DMS 273 treated with DMSO at 0.1 percent for 48 hours (cell line): ENCODE measurements at regions not wholly inside any gene's neighbourhood (a gene's known extent, or its start where the extent isn't known, plus 50 kb on each side); places are given as distances from the start of the nearest gene placed in this dataset.

ENCODE experiments used
- DNase-seq: peaks from one replicate; lab custom pipeline; 2025; lab: John Stamatoyannopoulos, UW

DNA sequence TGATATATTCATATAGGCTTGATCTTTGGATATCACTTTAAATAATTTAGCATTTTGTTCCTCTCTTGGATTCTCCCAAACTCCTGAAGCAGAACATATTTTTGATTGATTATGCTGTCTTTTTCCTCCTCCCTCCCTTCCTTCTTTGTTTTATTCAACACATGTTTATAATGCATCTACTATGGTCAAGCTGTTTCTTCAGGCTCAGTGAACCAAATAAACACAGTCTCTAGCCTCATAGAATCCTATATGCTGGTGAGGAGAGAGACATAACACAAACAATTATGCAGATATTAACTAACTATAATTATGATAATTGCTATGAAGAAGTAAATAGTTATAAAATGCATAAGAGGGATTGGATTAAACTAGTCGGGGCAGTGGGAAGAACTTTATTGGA lies 1023.6 kb upstream of the RAG2 start:
- DNase-seq: no peak

DNA sequence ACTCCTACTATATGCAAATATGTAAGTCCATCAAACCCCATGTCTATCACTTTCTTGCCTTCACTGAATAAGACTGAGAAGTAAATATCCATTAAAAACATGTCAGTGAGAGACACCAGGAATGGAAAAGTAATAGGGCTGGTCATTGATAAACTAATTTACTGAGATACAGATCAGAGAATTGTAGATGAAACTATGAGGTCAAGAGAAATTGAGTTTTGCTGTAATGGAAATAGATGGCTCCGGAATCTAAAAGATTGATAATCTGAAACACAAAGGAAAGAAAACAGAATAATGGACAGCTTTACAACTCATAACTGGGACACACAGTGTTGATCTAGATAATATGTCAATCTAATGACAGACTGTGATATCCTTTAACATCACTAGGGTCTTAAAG lies 1018.3 kb upstream of the RAG2 start:
- DNase-seq: no peak

DNA sequence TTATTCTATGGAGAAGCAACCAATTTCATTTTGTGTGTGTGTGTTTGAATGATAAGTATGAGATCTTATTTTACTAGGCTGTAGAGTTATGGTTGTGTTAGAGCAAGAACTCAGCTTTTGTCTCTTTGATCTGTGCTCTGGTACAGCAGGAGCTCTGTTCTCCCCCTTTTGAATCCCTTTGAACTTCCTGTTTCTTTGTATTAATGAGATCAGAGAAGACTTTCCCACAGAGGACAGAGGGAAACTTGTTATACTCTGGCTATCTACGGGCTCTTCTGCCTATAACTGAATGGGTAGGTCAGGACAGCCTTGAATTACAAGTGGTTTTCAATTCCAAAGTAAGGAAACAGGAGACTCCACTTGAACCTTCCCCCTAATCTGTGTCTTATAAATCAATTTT lies 1015.0 kb upstream of the RAG2 start:
- no peak for DNase-seq

DNA sequence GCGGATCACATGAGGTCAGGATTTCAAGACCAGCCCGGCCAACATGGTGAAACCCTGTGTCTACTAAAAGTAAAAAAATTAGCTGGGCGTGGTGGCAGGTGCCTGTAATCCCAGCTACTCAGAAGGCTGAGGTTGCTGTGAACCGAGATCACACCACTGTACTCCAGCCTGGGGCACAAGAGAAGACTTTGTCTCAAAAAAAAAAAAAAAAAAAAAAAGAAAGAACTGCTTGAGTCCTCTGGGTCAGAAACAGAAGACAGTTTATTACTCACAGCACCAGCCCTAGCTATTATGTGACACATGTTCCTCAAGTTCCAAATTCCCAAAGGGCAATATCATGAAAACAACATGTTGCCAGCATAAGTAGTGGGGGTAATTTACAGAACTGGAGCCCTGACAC lies 1014.1 kb upstream of the RAG2 start:
- DNase-seq: no peak

DNA sequence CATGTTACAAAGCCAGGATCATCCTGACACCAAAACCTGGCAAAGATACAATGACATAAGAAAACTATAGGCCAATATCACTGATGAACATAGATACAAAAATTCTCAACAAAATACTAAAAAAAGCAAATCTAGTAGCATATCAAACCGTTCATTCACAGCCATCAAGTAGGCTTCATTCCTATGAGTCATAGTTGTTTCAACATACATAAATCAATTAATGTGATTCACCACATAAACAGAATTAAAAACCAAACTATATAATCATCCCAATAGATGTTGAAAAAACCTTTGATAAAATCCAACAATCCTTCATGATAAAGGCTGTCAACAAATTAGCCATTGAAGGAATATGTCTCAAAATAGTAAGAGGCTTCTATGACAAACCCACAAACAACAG lies 1007.2 kb upstream of the RAG2 start:
- no peak for DNase-seq

DNA sequence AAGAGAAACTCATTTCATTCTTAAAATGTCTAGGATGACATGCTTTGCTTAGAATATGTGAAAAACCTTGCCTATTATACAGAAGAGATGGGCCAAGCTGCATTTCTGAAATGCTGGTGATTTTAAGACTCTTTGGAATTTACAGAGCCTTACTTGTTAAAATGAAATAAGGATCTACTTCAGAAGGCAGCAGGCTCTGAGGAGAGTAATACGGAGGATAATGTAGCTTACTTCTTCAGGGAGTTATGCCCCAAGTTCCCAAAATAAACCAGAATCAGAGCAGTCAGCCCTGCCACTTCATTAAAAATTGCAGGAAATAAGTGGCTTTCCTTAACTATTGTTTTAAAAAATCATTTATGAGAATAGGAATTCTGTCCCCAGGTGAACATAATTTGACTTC lies 1000.3 kb upstream of the RAG2 start:
- DNase-seq: no peak

DNA sequence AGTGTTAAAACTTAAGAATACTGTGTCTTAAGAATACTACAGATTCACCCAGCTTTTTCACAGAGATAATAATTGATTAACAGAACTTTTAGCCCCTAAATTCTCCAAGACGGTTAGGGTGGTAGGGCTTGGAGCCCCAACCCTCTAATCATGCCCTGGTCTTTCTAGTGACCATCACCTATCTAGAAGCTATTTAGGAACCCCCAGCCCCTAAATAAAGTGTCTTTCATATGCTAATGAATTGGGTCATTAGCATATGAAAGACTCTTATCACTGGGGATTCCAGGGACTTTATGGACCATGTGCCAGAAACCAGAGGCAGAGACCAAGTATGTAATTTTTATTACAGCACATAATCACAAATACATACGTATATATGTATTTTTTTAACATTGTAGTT lies 999.7 kb upstream of the RAG2 start:
- DNase-seq: no peak

DNA sequence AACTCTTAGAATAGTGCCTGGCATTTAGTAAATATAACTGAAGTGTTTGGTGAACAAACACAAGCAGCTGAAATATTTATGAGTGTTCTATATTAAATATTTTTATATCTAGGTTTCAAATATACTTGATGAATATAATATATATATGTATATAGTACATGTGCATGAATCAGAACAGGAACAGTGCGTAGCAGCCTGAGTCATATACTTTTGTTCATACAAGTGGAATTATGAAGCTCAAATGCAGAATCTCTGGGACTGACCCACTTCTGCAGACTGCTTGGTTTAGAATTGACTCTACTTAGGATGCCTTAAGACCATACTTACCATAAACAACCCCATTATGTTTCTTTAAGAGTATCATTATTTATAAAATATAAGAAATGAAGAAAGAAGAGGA lies 997.8 kb upstream of the RAG2 start:
- DNase-seq: no peak

DNA sequence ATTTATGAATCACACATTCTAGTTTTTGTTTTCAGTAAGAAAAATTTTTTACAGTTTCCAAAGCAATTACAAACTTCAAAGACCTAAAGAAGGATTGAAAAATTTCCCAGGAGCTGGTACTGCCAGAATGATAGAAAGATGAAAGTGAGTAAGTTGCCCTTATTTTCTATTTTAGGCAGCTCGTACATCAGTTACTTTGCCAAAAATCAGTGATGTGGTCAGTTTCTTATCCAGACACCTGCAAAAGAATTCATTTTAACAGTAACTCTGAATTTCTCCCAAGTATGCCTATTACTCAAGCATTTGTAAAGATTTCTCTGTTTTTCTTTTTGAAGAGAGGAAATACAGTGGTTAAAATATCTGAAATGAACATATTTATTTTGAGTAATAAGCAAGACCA lies 976.3 kb upstream of the RAG2 start:
- no peak for DNase-seq

DNA sequence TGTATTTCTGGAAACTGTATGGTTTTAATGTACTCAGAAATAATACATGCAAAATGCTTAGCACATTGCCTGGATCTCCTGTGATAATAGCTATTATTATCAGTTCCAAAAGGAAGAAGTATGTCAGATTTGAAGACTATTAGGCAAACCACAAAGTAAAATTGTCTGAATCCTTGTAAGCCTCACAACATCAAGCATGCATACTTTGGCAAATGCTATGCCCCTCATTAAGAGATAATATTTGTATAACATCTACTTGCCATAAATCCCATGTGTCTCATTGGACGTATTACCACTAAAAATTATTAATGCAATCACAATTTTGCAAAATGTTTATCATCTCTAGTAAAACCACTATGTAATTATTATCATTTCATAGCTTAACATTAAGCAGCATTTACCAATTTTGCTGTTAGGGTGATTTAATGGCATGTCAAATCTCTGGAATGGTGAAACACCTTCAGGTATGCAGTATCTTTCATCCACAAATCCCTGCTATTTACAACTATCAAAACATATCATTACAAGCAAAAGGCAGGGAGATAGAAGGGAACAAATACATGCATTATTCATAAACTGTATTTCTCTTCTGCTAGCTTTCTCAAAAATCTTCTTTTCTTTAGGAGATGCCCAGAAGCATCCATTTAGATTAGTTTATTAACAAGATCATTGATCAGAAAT lies 974.6 kb upstream of the RAG2 start:
- DNase-seq: no peak

DNA sequence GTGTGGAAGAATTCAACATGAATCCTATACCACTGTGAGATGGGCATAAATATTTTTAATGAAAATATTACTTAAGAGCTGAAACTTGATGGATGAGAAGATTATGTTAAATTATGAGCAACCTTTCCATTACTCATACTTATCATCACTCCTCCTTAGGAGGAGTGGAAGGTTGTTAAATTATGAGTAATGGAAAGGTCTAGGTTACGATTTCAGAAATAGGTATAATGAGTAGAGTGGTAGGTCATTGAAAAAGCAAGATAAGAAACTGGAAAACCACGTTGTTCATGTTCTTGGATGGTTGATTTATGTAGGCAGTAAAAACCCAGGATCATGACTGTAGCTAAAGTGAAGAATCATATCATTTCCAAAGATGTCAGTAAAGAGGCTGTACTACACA lies 973.2 kb upstream of the RAG2 start:
- no peak for DNase-seq

DNA sequence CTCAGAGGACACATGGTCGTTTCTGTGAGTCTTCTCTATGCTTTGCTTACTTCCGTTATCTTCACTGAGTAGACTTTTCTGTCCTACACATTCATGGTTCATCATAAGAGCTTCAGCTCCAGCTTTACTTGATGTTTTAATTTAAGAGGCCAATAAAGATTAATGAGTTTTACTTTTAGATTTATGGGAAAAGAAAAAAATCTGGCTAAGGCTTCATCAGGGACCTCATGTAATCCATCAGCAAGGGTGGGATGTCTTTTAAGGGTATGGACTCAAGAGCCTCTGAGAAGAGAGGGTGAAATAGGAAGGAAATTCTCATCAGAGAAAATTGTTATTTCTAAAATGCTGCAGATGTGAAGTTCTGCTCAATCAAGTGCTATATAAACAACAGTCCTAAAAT lies 963.0 kb upstream of the RAG2 start:
- no peak for DNase-seq

DNA sequence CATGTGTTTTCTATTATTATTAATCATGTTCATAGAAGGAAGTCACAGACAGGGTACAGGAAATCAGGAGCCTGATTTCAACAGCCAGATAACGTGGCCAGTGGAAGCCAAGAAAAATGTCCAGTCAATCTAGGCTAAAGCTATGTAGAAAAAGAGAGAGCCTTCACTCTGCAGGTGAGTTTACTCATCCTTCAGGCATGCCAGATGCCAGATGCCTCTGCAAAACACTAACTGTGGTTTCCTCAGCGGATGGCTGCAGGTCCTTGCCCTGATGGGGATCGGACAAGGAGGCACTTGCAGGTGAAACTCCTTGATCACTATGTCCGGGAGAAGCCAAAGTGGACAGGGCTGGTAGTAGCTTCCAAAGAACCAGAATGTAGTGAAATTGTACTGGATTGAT lies 962.3 kb upstream of the RAG2 start:
- DNase-seq: no peak

DNA sequence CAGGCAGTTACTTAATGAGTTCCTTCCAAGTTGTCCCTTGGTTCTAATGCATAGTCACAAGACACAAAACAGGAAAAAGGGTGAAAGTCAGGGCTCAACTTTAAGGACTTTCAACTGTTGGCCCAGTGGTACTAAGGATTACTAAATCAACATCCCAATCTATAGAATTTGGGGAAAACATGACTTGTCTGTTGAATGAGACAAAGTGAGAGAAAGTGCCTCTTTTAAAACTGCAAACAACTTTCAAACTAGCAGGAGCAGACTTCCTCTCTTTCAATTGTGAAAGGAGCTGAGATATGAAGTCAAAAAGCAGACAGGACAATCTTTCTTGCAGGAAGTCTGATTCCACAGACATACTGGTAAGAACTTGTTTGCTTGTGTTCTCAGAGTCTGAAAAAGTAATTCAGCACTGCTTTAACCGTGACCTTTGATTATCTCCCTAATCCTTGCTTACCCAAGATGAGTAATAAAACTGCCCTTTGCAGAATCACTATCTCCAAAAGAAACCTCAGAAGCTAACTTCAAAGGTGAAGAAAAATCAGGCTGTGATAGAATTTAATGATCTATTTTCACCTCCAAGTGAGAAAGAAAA lies 960.7 kb upstream of the RAG2 start:
- no peak for DNase-seq

DNA sequence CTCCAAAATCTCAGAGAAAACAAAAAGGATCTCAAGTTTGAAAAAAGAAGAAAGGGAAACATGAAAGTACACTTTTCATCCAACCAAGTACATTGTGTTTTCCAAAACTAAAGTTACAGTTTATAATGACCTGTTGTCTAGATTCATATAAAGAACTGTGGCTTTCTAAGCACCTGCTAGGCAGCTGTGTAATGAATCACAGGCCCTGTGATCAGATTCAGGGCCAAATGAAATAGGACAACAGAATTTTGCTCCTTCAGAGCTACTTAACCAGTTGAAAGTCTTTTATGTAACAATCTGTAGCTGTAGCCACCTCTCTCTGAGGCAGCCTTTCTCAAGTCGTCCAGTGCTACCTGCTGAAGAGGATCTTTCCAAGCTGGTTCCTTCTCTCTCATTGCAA lies 960.0 kb upstream of the RAG2 start:
- no peak for DNase-seq

DNA sequence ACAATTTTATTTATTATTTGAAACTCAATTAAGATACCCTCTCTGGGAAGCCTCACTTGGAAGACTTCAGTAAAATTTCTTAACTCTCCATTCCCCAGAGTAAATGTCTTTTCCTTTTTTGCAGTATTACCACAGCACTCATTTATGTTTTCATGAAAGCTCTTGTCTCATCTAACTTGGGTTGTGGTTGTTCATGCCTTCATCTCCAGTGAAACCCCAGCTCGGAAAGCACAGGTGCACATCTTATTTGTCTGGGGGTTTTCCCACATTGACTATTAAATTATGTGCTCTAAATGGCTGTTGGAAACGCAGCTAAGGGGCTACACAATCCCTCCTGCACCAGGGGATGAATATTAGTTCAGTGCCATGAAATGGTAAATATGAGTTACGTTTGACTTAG lies 954.2 kb upstream of the RAG2 start:
- DNase-seq: no peak

DNA sequence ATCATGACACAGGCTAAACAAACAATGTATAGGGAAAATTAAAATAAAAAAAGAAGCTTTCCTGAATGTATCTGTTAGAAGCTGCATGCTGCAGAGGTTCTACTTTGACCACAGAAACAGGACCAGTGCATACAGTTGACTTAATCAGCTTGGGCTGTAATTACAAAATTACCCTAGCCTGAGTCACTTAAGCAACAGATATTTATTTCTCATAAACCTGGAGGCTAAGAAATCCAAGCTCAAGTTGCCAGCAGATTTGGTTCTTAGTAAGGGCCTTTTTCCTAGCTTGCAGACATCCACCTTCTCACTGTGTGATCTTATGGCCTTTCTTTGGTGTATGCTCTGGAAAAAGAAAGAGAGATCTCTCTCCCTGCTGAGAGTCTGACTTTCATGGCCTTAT lies 946.5 kb upstream of the RAG2 start:
- no peak for DNase-seq

DNA sequence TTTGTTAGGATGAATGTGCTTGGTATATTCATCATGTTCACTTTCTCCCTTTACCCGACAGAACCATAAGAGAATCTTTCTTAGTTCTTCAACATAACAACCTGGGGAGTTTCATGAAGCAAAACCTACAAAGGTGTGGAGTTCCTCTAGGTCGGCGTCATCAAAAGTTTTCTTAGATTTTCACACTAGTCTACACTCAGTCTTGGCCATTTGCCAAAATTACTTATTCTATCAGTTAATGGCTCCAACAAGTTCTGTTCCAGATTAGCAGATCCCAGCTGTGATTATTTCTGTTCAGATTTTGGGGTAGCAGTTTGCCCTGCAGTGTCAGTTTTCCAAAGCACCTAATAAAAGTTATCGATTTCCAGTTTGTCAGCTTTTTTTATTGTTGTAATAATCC lies 935.8 kb upstream of the RAG2 start:
- DNase-seq: no peak

DNA sequence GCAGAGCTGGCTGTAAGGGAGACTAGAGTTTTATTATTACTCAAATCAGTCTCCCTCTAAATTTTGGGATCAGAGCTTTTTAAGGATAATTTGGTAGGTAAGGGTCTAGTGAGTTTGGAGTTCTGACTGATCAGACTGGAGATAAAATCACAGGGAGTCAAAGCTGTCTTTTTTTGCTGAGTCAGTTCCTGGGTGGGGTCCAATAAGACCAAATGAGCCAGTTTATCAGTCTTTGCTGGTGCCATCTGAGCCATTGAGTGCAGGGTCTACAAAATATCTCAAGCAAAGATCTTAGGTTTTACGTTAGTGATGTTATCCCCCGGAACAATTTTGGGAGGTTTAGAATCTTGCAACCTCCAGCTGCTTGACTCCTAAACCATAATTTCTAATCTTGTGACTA lies 935.1 kb upstream of the RAG2 start:
- no peak for DNase-seq

DNA sequence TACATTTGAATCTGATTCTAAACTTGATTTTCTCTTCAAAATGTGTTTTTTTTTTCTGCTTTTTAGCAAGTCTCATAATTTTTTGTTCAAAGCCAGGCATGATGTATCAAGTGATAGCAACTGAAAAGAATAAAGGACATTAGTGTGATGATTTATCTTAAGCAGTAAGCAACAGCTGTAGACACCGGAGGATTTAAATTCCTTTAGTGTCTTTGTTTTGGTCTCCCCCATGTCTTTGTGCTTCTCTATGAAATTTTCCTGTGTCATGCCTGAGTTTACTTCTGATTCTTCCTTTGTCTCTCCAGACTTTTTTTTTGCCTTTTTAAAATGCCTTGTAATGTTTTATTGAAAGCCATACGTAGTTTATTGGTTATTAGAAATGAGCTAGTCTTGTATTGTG lies 934.2 kb upstream of the RAG2 start:
- no peak for DNase-seq

DNA sequence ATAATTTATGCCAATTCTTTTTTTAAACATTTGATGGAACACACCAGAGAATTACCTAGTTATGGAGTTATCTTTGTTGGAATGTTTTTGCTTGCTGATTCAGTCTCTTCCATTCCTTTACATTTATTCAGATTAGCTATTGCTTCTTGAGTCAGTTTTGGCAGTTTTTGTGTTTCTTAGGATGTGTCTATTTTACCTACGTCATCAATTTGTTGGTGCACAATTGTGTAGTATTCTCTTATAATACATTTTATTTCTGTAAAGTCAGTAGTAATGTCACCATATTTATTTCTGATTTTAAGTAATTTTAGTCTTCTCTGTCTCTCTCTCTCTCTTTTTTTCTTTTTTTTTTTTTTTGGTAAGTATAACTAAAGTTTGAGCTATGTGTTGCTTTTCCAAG lies 929.5 kb upstream of the RAG2 start:
- no peak for DNase-seq

DNA sequence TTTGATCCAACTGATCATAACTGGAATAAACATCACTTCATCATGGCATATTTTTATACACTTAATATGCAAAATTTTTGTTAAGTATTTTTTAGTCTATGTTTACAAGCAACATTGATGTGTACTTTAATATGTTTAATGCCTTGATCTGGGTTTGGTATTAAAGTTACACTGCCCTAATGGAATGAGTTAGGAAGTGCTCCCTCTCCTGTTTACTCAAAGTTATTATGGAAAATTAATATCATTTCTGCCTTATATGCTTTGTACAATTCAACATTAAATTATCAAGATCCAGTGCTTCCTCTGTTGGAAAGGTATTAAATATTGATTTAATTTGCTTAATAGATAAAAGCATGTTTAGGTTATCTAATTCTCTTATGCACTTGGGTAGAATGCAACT lies 927.3 kb upstream of the RAG2 start:
- no peak for DNase-seq

DNA sequence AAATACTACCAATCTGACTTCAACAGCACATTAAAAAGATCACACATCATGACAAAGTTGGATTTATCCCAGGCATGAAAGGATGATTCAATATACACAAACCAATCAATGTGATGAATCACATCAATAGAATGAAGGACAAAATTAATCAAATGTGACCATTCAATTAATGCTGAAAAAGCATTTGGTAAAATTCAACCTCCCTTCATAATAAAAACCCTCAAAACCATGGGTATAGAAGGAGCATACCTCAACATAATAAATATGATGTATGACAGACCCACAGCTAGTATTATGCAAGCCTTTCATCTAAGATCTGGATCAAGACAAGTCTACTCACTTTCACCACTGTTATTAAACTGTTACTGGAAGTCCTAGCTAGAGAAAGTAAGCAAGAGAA lies 921.7 kb upstream of the RAG2 start:
- no peak for DNase-seq

DNA sequence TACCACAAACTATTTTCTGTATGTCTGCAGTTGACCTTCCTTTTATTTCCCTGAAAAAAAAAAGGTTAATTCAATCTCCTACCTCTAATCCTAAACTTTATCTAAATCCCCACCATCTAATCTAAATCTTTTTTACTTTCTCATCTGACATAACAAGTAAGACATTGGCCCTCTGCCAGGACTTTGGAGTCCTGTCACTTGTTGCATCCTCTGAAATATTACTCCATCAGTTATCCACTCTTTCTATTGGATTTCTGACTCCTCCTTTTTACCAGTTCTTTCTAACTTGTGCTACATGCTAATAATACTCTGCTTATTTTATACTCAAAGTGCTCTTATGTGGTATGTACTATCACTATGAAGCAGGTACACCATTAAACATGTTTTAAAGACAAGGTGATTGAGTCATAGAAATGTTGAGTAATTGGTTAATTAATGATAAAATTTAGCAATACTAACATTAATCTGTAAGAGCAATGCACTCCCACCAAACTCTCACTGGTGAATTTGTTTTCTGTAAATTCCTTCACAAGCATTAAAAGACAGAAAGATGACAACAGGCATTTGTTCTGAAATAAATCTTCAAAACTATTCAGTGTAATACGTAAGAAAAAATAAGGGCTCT lies 914.2 kb upstream of the RAG2 start:
- no peak for DNase-seq
